DND-41 (cell line): ENCODE measurements at regions not wholly inside any gene's neighbourhood (a gene's known extent, or its start where the extent isn't known, plus 50 kb on each side); places are given as distances from the start of the nearest gene placed in this dataset.

Source experiments
- CTCF ChIP-seq: IDR thresholded peaks from 2 replicates; pipeline ENCODE4 v1.5.1; 2012; ENCODE audit warnings: borderline replicate concordance, low read length, moderate library complexity, mild to moderate bottlenecking; ENCODE audit not compliant: poor library complexity, severe bottlenecking; ENCODE audit errors: extremely low read depth
- EZH2 ChIP-seq: IDR thresholded peaks from 3 replicates; pipeline ENCODE4 v1.6.1; 2012; ENCODE audit warnings: borderline replicate concordance, low read depth, mild to moderate bottlenecking, moderate library complexity, low read length, inconsistent platforms; ENCODE audit not compliant: severe bottlenecking

- TF ChIP-seq CTCF (no peak), EZH2 (no peak)
These were observed 70.3 kb upstream of the ZSWIM2 start for GRCh38 chr2:186919296-186919695.
